Liver (tissue), 8 donors: ENCODE measurements at regions not wholly inside any gene's neighbourhood (a gene's known extent, or its start where the extent isn't known, plus 50 kb on each side); places are given as distances from the start of the nearest gene placed in this dataset.

Source experiments
- DNase-seq: peaks from one replicate; pipeline ENCODE4 v3.0.0-alpha.2; 2017; ENCODE audit warnings: low spot score
- H3K27ac ChIP-seq, 2 donors: one replicate each; pipeline ENCODE4 v1.7.0; 2013; ENCODE audit warnings: inconsistent platforms in 2 of 2, low read length in 2 of 2, control low read depth in 1 of 2, low read depth in 1 of 2, mild to moderate bottlenecking in 1 of 2
- H3K27me3 ChIP-seq, 4 donors: one replicate each; pipeline versions ENCODE4 v1.6.1 to v1.7.0; 2013; ENCODE audit warnings: low read length in 3 of 4, inconsistent platforms in 1 of 4, mild to moderate bottlenecking in 1 of 4, moderate library complexity in 1 of 4; ENCODE audit not compliant: control insufficient read depth in 4 of 4, insufficient read depth in 4 of 4
- H3K36me3 ChIP-seq, 4 donors: one replicate each; pipeline versions ENCODE4 v1.6.1 to v1.7.0; 2013; ENCODE audit warnings: low read length in 3 of 4, mild to moderate bottlenecking in 3 of 4, low read depth in 1 of 4, moderate library complexity in 1 of 4; ENCODE audit not compliant: control insufficient read depth in 4 of 4, insufficient read depth in 3 of 4
- H3K4me1 ChIP-seq, 4 donors: one replicate each; pipeline versions ENCODE4 v1.6.1 to v1.7.0; 2013; ENCODE audit warnings: low read length in 3 of 4, mild to moderate bottlenecking in 3 of 4, moderate library complexity in 1 of 4; ENCODE audit not compliant: control insufficient read depth in 4 of 4, insufficient read depth in 4 of 4
- H3K4me3 ChIP-seq, 3 donors: one replicate each; pipeline versions ENCODE4 v1.6.1 to v1.7.0; 2013; ENCODE audit warnings: low read length in 3 of 3, control low read depth in 1 of 3, low read depth in 1 of 3, mild to moderate bottlenecking in 1 of 3
- H3K9ac ChIP-seq, 2 donors: one replicate each; pipeline ENCODE4 v1.7.0; 2013; ENCODE audit warnings: low read length in 2 of 2, mild to moderate bottlenecking in 2 of 2, moderate library complexity in 2 of 2, control low read depth in 1 of 2, low read depth in 1 of 2
- H3K9me3 ChIP-seq, 4 donors: one replicate each; pipeline versions ENCODE4 v1.6.1 to v1.7.0; 2013; ENCODE audit warnings: low read length in 3 of 4; ENCODE audit not compliant: control insufficient read depth in 4 of 4
- ATF3 ChIP-seq: IDR thresholded peaks from 2 replicates; pipeline ENCODE4 v1.6.1; 2016; ENCODE audit warnings: antibody characterized with exemption
- CTCF ChIP-seq: fragments of 150-350 bp; IDR thresholded peaks from 2 replicates; pipeline ENCODE4 v1.5.1; 2017; ENCODE audit warnings: improper control_type of control experiment, low read depth, low read length; ENCODE audit not compliant: missing input control
- EGR1 ChIP-seq, 2 donors: IDR thresholded peaks; 2 replicates each; pipeline ENCODE4 v1.6.1; 2016 to 2018; ENCODE audit warnings: antibody characterized with exemption in 2 of 2, low read depth in 2 of 2
- FOXA1 ChIP-seq: IDR thresholded peaks from 2 replicates; pipeline ENCODE4 v1.6.1; 2016; ENCODE audit warnings: antibody characterized with exemption
- FOXA2 ChIP-seq: IDR thresholded peaks from 2 replicates; pipeline ENCODE4 v1.6.1; 2016; ENCODE audit warnings: antibody characterized with exemption
- GABPA ChIP-seq, 2 donors: IDR thresholded peaks in 1 of 2; conservative IDR thresholded peaks in 1 of 2; 2 replicates each; pipeline ENCODE4 v1.6.1; 2016; ENCODE audit warnings: antibody characterized with exemption in 2 of 2, mild to moderate bottlenecking in 1 of 2, moderate library complexity in 1 of 2
- HNF4G ChIP-seq: IDR thresholded peaks from 2 replicates; pipeline ENCODE4 v1.6.1; 2016; ENCODE audit warnings: antibody characterized with exemption
- JUND ChIP-seq, 2 donors: IDR thresholded peaks; 2 replicates each; pipeline ENCODE4 v1.6.1; 2016; ENCODE audit warnings: antibody characterized with exemption in 2 of 2
- MAX ChIP-seq: IDR thresholded peaks from 2 replicates; pipeline ENCODE4 v1.6.1; 2016; ENCODE audit warnings: antibody characterized with exemption
- NR2F2 ChIP-seq: IDR thresholded peaks from 2 replicates; pipeline ENCODE4 v1.6.1; 2016; ENCODE audit warnings: antibody characterized with exemption
- RAD21 ChIP-seq, 2 donors: IDR thresholded peaks; 2 replicates each; pipeline ENCODE4 v1.6.1; 2016; ENCODE audit warnings: antibody characterized with exemption in 2 of 2, mild to moderate bottlenecking in 2 of 2
- REST ChIP-seq: IDR thresholded peaks from 2 replicates; pipeline ENCODE4 v1.6.1; 2016; ENCODE audit warnings: antibody characterized with exemption, mild to moderate bottlenecking
- RXRA ChIP-seq, 2 donors: IDR thresholded peaks; 2 replicates each; pipeline ENCODE4 v1.6.1; 2017 to 2018; ENCODE audit warnings: antibody characterized with exemption in 2 of 2, mild to moderate bottlenecking in 1 of 2
- SP1 ChIP-seq: IDR thresholded peaks from 2 replicates; pipeline ENCODE4 v1.6.1; 2018; ENCODE audit warnings: antibody characterized with exemption, mild to moderate bottlenecking
- YY1 ChIP-seq: IDR thresholded peaks from 2 replicates; pipeline ENCODE4 v1.6.1; 2016; ENCODE audit warnings: antibody characterized with exemption, mild to moderate bottlenecking
- ZBTB33 ChIP-seq: IDR thresholded peaks from 2 replicates; pipeline ENCODE4 v1.6.1; 2016; ENCODE audit warnings: antibody characterized with exemption
- WGBS: extraction: QIAGEN DNeasy Blood & Tissue Kit; methylation state at CpG from one replicate; pipeline ENCODE4 v1.1.7; 2013; 5-methylcytosine and 5-hydroxymethylcytosine counted together
- donor health status: healthy.
- donor health status: healthy.
- donor health status: healthy.
- donor health status: healthy.
- donor health status: healthy.

- TF ChIP-seq GABPA (IDR thresholded peaks at IDR 0.05 in 1 of 2, conservative IDR thresholded peaks at IDR 0.05 in 1 of 2), result no peak
- no peak for TF ChIP-seq RXRA (IDR thresholded peaks at IDR 0.05)
- no peak for TF ChIP-seq FOXA2
- no peak for TF ChIP-seq HNF4G
- no peak for TF ChIP-seq RAD21 (IDR thresholded peaks at IDR 0.05)
- no peak for TF ChIP-seq SP1
- no peak for TF ChIP-seq JUND (IDR thresholded peaks at IDR 0.05)
- TF ChIP-seq ZBTB33, result no peak
- TF ChIP-seq EGR1 (IDR thresholded peaks at IDR 0.05; ENCODE audit: low read depth in 2 of 2), result no peak
- TF ChIP-seq FOXA1, result no peak
- no peak for TF ChIP-seq ATF3
- TF ChIP-seq REST, result no peak
- TF ChIP-seq YY1, result no peak
- TF ChIP-seq NR2F2, result no peak
Observed at GRCh38 chr9:90301277-90301653, 341.4 kb downstream of the DIRAS2 start.

GRCh38 chr9:90303655-90304054, 339.0 kb downstream of the DIRAS2 start:
- no peak for DNase-seq
- TF ChIP-seq REST (no peak), ZBTB33 (no peak), MAX (no peak), NR2F2 (no peak), GABPA (IDR thresholded peaks at IDR 0.05 in 1 of 2, conservative IDR thresholded peaks at IDR 0.05 in 1 of 2) (no peak), RXRA (IDR thresholded peaks at IDR 0.05) (no peak), CTCF (no peak), ATF3 (no peak), FOXA1 (no peak)
- no peak overlapping the region for H3K4me3 ChIP-seq
- H3K9me3 ChIP-seq, result no peaks in the 10 kb centered on the region
- H3K27me3 ChIP-seq, result peaks cover 0 to 4% (median 2%) of the 10 kb centered on the region in 4 donors
- no peak overlapping the region for H3K27ac ChIP-seq
- H3K36me3 ChIP-seq, result no peaks in the 10 kb centered on the region
- no peak overlapping the region for H3K9ac ChIP-seq
- H3K4me1 ChIP-seq, result no peaks in the 10 kb centered on the region
- WGBS, result 69% methylated on average over 4 of the region's 4 CpGs

More at GRCh38 chr9:90301277-90301653, 341.4 kb downstream of the DIRAS2 start:
- H3K4me3 ChIP-seq, result no peak overlapping the region
- H3K27me3 ChIP-seq, result peaks cover 0 to 4% (median 1%) of the 10 kb centered on the region in 4 donors
- no peak overlapping the region for H3K9ac ChIP-seq
- no peak for DNase-seq
- no peaks in the 10 kb centered on the region for H3K4me1 ChIP-seq
- 46% methylated on average over 8 of the region's 8 CpGs for WGBS
- H3K36me3 ChIP-seq, result no peaks in the 10 kb centered on the region
- H3K9me3 ChIP-seq, result no peaks in the 10 kb centered on the region
- H3K27ac ChIP-seq, result no peak overlapping the region
